ENCODE measurements at regions not wholly inside any gene's neighbourhood (a gene's known extent, or its start where the extent isn't known, plus 50 kb on each side); places are given as distances from the start of the nearest gene placed in this dataset.

- no peaks in the 10 kb centered on the region for H3K9me1 ChIP-seq (ENCODE audit: insufficient read depth, low read length)
- H3K18ac ChIP-seq (ENCODE audit: low read depth, low read length), result no peak overlapping the region
- H3K56ac ChIP-seq (ENCODE audit: extremely low read depth, insufficient read depth, low read length), result no peak overlapping the region
- H4K8ac ChIP-seq (ENCODE audit: low read depth in 2 of 2, low read length in 2 of 2), result no peak overlapping the region
- H3K4me3 ChIP-seq (ENCODE audit: insufficient read depth, low read depth, low read length), result no peak overlapping the region
- H3K14ac ChIP-seq (replicated peaks; ENCODE audit: low read depth, low read length), result no peak overlapping the region
- no peak overlapping the region for H4K5ac ChIP-seq (ENCODE audit: low read depth, low read length)
- BruUV-seq (replicated peaks), result no TSS peak
- CTCF ChIA-PET, result no interaction called here
- H3K27me3 ChIP-seq (ENCODE audit: control insufficient read depth, insufficient read depth, low read length), result no peaks in the 10 kb centered on the region
- no peak overlapping the region for H2BK5ac ChIP-seq (ENCODE audit: low read depth, low read length, poor library complexity, severe bottlenecking)
- no peak for TF ChIP-seq MAZ (IDR thresholded peaks at IDR 0.05; ENCODE audit: borderline replicate concordance, low read depth, low read length)
- no peak for TF ChIP-seq RFX5 (IDR thresholded peaks at IDR 0.05; ENCODE audit: low read depth, low read length)
- no peak for TF ChIP-seq SMC3 (IDR thresholded peaks at IDR 0.05; ENCODE audit: low read depth, low read length)
- TF ChIP-seq CHD1 (IDR thresholded peaks at IDR 0.05; ENCODE audit: low read depth, low read length), result no peak
- no peak for TF ChIP-seq ELK1 (IDR thresholded peaks at IDR 0.05; ENCODE audit: borderline replicate concordance, low read depth, low read length)
- no peak for TF ChIP-seq FOS (IDR thresholded peaks at IDR 0.05; ENCODE audit: low read depth, low read length)
- TF ChIP-seq CTCF (conservative IDR thresholded peaks at IDR 0.05; ENCODE audit: low read depth, low read length), result no peak
- TF ChIP-seq MAFK (IDR thresholded peaks at IDR 0.05; ENCODE audit: low read depth, low read length), result no peak
- no peak for TF ChIP-seq POLR2A (IDR thresholded peaks at IDR 0.05; ENCODE audit: low read depth, low read length)
- no peak for TF ChIP-seq BHLHE40 (IDR thresholded peaks at IDR 0.05; ENCODE audit: low read depth, low read length)
- ATAC-seq (ENCODE audit: low read depth), result no peak
- H3K4ac ChIP-seq (ENCODE audit: low read depth, low read length), result no peak overlapping the region
- no peaks in the 10 kb centered on the region for H3K36me3 ChIP-seq (ENCODE audit: control insufficient read depth, insufficient read depth, low read length)
- no peak overlapping the region for H3K4me2 ChIP-seq (ENCODE audit: low read depth, low read length)
- WGBS, 2 experiments (ENCODE audit: extremely low coverage in 2 of 2, insufficient read length in 1 of 2), result no CpG with 5 or more reads among the region's 1 CpG
- no peak overlapping the region for H2AFZ ChIP-seq (replicated peaks; ENCODE audit: low read length, poor library complexity)
- intact Hi-C loops (cut with micrococcal nuclease) (no loop called here), in situ Hi-C loops (cut with MboI; ENCODE audit: low sequenced_read_pairs) (no loop called here), dilution Hi-C loops (cut with HindIII; ENCODE audit: low sequenced_read_pairs, unreplicated experiment) (no loop called here)
- no peak overlapping the region for H2BK120ac ChIP-seq (ENCODE audit: low read depth, low read length)
- H4K91ac ChIP-seq (ENCODE audit: insufficient read depth, low read depth, low read length), result no peak overlapping the region
- H2AK9ac ChIP-seq (replicated peaks; ENCODE audit: low read depth, low read length, poor library complexity), result no peak overlapping the region
- H2BK20ac ChIP-seq (ENCODE audit: low read depth, low read length), result no peak overlapping the region
- H3K9me3 ChIP-seq (ENCODE audit: control insufficient read depth, insufficient read depth, low read length), result no peaks in the 10 kb centered on the region
- POLR2A ChIA-PET (ENCODE audit: unreplicated experiment), result no interaction called here
- no peaks in the 10 kb centered on the region for H3K79me1 ChIP-seq (ENCODE audit: low read depth in 1 of 2, low read length in 2 of 2)
- DNase-seq, result no peak
- no peaks in the 10 kb centered on the region for H4K20me1 ChIP-seq (ENCODE audit: insufficient read depth, low read length)
- no peaks in the 10 kb centered on the region for H3K4me1 ChIP-seq (ENCODE audit: control insufficient read depth, insufficient read depth, low read length)
- no peak overlapping the region for H2BK15ac ChIP-seq (ENCODE audit: low read depth, low read length)
- H3K27ac ChIP-seq (ENCODE audit: insufficient read depth, low read length), result no peak overlapping the region
- no peak overlapping the region for H3K23ac ChIP-seq (ENCODE audit: low read depth, low read length)
- H3K9ac ChIP-seq (ENCODE audit: low read depth, low read length), result no peak overlapping the region
- no peak overlapping the region for H2AK5ac ChIP-seq (ENCODE audit: low read depth, low read length)
These were observed 353.6 kb downstream of the DEPDC1B start for GRCh38 chr5:60346393-60346792.
